H9 (cell line): ENCODE measurements at regions not wholly inside any gene's neighbourhood (a gene's known extent, or its start where the extent isn't known, plus 50 kb on each side); places are given as distances from the start of the nearest gene placed in this dataset.

Experiments
- DNase-seq: peaks from one replicate; pipeline ENCODE4 v3.0.0-alpha.2; 2017
- H2AFZ ChIP-seq: one replicate; pipeline ENCODE4 v1.6.1; 2013; ENCODE audit warnings: mild to moderate bottlenecking, low read length, control low read depth, moderate library complexity
- H2AK5ac ChIP-seq: 2 replicates; pipeline ENCODE4 v1.6.1; 2013; ENCODE audit warnings: low read length, control low read depth, mixed read lengths; ENCODE audit not compliant: insufficient read length
- H2BK120ac ChIP-seq: one replicate; pipeline ENCODE4 v1.6.1; 2013; ENCODE audit warnings: low read depth, mild to moderate bottlenecking, low read length, control low read depth, inconsistent platforms; ENCODE audit not compliant: poor library complexity, severe bottlenecking
- H2BK12ac ChIP-seq: 2 replicates; pipeline ENCODE4 v1.6.1; 2013; ENCODE audit warnings: low read length, control low read depth, mixed read lengths, low read depth; ENCODE audit not compliant: insufficient read length
- H2BK15ac ChIP-seq: 2 replicates; pipeline ENCODE4 v1.6.1; 2013; ENCODE audit warnings: low read depth, low read length, control low read depth
- H2BK20ac ChIP-seq: one replicate; pipeline ENCODE4 v1.6.1; 2013; ENCODE audit warnings: low read depth, mild to moderate bottlenecking, low read length, control low read depth, inconsistent platforms; ENCODE audit not compliant: poor library complexity, severe bottlenecking
- H2BK5ac ChIP-seq: 2 replicates; pipeline ENCODE4 v1.6.1; 2013; ENCODE audit warnings: low read length, control low read depth, mixed read lengths; ENCODE audit not compliant: insufficient read length
- H3K14ac ChIP-seq: 2 replicates; pipeline ENCODE4 v1.6.1; 2013; ENCODE audit warnings: low read length, control low read depth; ENCODE audit not compliant: insufficient read depth
- H3K18ac ChIP-seq: 2 replicates; pipeline ENCODE4 v1.6.1; 2013; ENCODE audit warnings: low read depth, mild to moderate bottlenecking, mixed read lengths, low read length, control low read depth; ENCODE audit not compliant: insufficient read length
- H3K23ac ChIP-seq: 2 replicates; pipeline ENCODE4 v1.6.1; 2013; ENCODE audit warnings: low read length, control low read depth, mixed read lengths, low read depth; ENCODE audit not compliant: insufficient read length
- H3K23me2 ChIP-seq: 2 replicates; pipeline ENCODE4 v1.6.1; 2013; ENCODE audit warnings: low read depth, mild to moderate bottlenecking, mixed read lengths, low read length, control low read depth; ENCODE audit not compliant: insufficient read length, poor library complexity, severe bottlenecking
- H3K27ac ChIP-seq: 2 replicates; pipeline ENCODE4 v1.5.1; 2013; ENCODE audit warnings: low read length, control low read depth, mixed read lengths, low read depth; ENCODE audit not compliant: insufficient read length
- H3K27me3 ChIP-seq: 2 replicates; pipeline ENCODE4 v1.6.1; 2013; ENCODE audit warnings: low read length, control low read depth, inconsistent platforms; ENCODE audit not compliant: insufficient read depth
- H3K4ac ChIP-seq: 2 replicates; pipeline ENCODE4 v1.6.1; 2013; ENCODE audit warnings: low read depth, mild to moderate bottlenecking, control low read depth, inconsistent platforms, low read length, moderate library complexity
- H3K4me1 ChIP-seq: 2 replicates; pipeline ENCODE4 v1.6.1; 2013; ENCODE audit warnings: low read length, control low read depth, inconsistent platforms; ENCODE audit not compliant: insufficient read depth
- H3K4me2 ChIP-seq: 2 replicates; pipeline ENCODE4 v1.6.1; 2013; ENCODE audit warnings: low read length, control low read depth, mixed read lengths; ENCODE audit not compliant: insufficient read length, insufficient read depth
- H3K56ac ChIP-seq: 2 replicates; pipeline ENCODE4 v1.6.1; 2013; ENCODE audit warnings: low read depth, mild to moderate bottlenecking, mixed read lengths, low read length, control low read depth; ENCODE audit not compliant: insufficient read length
- H3K79me1 ChIP-seq: 2 replicates; pipeline ENCODE4 v1.6.1; 2013; ENCODE audit warnings: low read depth, mild to moderate bottlenecking, moderate library complexity, low read length, control low read depth, inconsistent platforms; ENCODE audit not compliant: insufficient read depth, poor library complexity, severe bottlenecking
- H3K79me2 ChIP-seq: 2 replicates; pipeline ENCODE4 v1.6.1; 2013; ENCODE audit warnings: low read length, control low read depth, inconsistent platforms; ENCODE audit not compliant: insufficient read depth
- H3K9ac ChIP-seq: 2 replicates; pipeline ENCODE4 v1.6.1; 2013; ENCODE audit warnings: low read length, control low read depth, mixed read lengths; ENCODE audit not compliant: insufficient read length; ENCODE audit errors: extremely low read depth
- H3K9me3 ChIP-seq: one replicate; pipeline ENCODE4 v1.6.1; 2013; ENCODE audit warnings: low read depth, low read length, inconsistent platforms; ENCODE audit not compliant: control insufficient read depth
- H3T11ph ChIP-seq: one replicate; pipeline ENCODE4 v1.6.1; 2013; ENCODE audit warnings: mild to moderate bottlenecking, low read length, control low read depth, inconsistent platforms
- H4K20me1 ChIP-seq: one replicate; pipeline ENCODE4 v1.6.1; 2013; ENCODE audit not compliant: control insufficient read depth, insufficient read length, insufficient read depth
- H4K5ac ChIP-seq: 2 replicates; pipeline ENCODE4 v1.6.1; 2013; ENCODE audit warnings: low read depth, mild to moderate bottlenecking, mixed read lengths, low read length, control low read depth; ENCODE audit not compliant: insufficient read length
- H4K8ac ChIP-seq: replicated peaks from 2 replicates; pipeline ENCODE4 v1.6.1; 2013; ENCODE audit warnings: low read length, control low read depth, mixed read lengths, low read depth; ENCODE audit not compliant: insufficient read length
- H4K91ac ChIP-seq: 2 replicates; pipeline ENCODE4 v1.6.1; 2013; ENCODE audit warnings: low read depth, mild to moderate bottlenecking, moderate library complexity, mixed read lengths, low read length, control low read depth; ENCODE audit not compliant: insufficient read length
- H3K27ac Mint-ChIP-seq, 3 experiments: 2 replicates in 2 of 3; 3 replicates in 1 of 3; pipeline ENCODE4 v1.8.0; 2020 to 2021; ENCODE audit warnings: mixed read lengths in 3 of 3, mild to moderate bottlenecking in 1 of 3, moderate library complexity in 1 of 3
- H3K27me3 Mint-ChIP-seq: 2 replicates; pipeline ENCODE4 v1.8.0; 2021; ENCODE audit warnings: low read depth, mild to moderate bottlenecking, moderate library complexity, mixed read lengths
- H3K36me3 Mint-ChIP-seq, 3 experiments: 2 replicates in 2 of 3; 3 replicates in 1 of 3; pipeline ENCODE4 v1.8.0; 2020 to 2021; ENCODE audit warnings: low read depth in 3 of 3, mixed read lengths in 3 of 3; ENCODE audit not compliant: insufficient read depth in 1 of 3
- H3K4me1 Mint-ChIP-seq, 2 experiments: 2 replicates each; pipeline ENCODE4 v1.8.0; 2020; ENCODE audit warnings: mixed read lengths in 2 of 2
- H3K4me3 Mint-ChIP-seq, 2 experiments: 2 replicates in 1 of 2; 3 replicates in 1 of 2; pipeline ENCODE4 v1.8.0; 2020 to 2021; ENCODE audit warnings: mild to moderate bottlenecking in 2 of 2, mixed read lengths in 2 of 2, moderate library complexity in 1 of 2
- H3K9me3 Mint-ChIP-seq, 2 experiments: 2 replicates in 1 of 2; 3 replicates in 1 of 2; pipeline ENCODE4 v1.8.0; 2020; ENCODE audit warnings: mild to moderate bottlenecking in 2 of 2, mixed read lengths in 2 of 2, moderate library complexity in 1 of 2
- WGBS: extraction: QIAGEN DNeasy Blood & Tissue Kit; methylation state at CpG from one replicate; pipeline ENCODE4 v1.1.7; 2013; ENCODE audit warnings: missing lambda C conversion rate, low lambda C conversion rate, mixed read lengths; ENCODE audit not compliant: insufficient read length; ENCODE audit errors: extremely low coverage; 5-methylcytosine and 5-hydroxymethylcytosine counted together
- TF ChIP-seq, protein P1 (sequence below): fragments of 200-600 bp; sonication (generic); conservative IDR thresholded peaks from 3 replicates; pipeline ENCODE4 v1.8.0; 2021; ENCODE audit warnings: antibody characterized with exemption, mild to moderate bottlenecking

DNA sequence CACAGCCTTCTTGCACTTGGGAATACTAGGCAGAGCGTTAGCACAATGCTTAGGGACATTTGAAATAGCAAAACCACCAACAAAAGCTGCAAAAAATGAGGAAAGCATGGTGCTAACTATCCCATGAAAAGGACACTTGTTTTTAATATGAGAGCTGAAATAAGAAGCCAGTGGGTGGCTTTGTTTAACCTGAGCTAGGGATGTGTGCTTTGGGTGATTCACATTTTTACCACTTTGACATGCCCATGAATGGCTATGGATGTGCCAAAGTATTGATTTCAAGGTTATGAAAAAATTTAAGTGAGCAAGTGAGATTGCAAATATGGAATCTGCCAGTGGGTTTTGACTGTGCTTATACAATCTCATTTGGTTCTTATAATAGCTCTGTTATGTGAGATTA lies 67.3 kb downstream of the DMRT2 start:
- H3K4me3 Mint-ChIP-seq = no peak overlapping the region
- Histone ChIP-seq H3K79me2 (no peaks in the 10 kb centered on the region), H3K4ac (no peak overlapping the region), H2BK5ac (no peak overlapping the region), H3K23me2 (no peaks in the 10 kb centered on the region), H3K56ac (no peak overlapping the region), H3K18ac (no peak overlapping the region), H3K23ac (no peak overlapping the region), H3K14ac (no peak overlapping the region), H3K4me1 (no peaks in the 10 kb centered on the region), H2AK5ac (no peak overlapping the region), H2BK20ac (no peak overlapping the region), H4K8ac (no peak overlapping the region), H3K27me3 (no peaks in the 10 kb centered on the region), H3K27ac (no peak overlapping the region), H4K5ac (no peak overlapping the region), H3K9ac (no peak overlapping the region), H2BK120ac (no peak overlapping the region), H4K91ac (no peak overlapping the region), H3K4me2 (no peak overlapping the region), H2BK12ac (no peak overlapping the region), H3K79me1 (no peaks in the 10 kb centered on the region), H3K9me3 (peaks cover 10% of the 10 kb centered on the region), H2AFZ (no peak overlapping the region), H2BK15ac (no peak overlapping the region), H4K20me1 (no peaks in the 10 kb centered on the region), H3T11ph (no peak overlapping the region)
- WGBS = no CpG with 5 or more reads among the region's 1 CpG
- DNase-seq = no peak
- TF ChIP-seq, protein P1, sequence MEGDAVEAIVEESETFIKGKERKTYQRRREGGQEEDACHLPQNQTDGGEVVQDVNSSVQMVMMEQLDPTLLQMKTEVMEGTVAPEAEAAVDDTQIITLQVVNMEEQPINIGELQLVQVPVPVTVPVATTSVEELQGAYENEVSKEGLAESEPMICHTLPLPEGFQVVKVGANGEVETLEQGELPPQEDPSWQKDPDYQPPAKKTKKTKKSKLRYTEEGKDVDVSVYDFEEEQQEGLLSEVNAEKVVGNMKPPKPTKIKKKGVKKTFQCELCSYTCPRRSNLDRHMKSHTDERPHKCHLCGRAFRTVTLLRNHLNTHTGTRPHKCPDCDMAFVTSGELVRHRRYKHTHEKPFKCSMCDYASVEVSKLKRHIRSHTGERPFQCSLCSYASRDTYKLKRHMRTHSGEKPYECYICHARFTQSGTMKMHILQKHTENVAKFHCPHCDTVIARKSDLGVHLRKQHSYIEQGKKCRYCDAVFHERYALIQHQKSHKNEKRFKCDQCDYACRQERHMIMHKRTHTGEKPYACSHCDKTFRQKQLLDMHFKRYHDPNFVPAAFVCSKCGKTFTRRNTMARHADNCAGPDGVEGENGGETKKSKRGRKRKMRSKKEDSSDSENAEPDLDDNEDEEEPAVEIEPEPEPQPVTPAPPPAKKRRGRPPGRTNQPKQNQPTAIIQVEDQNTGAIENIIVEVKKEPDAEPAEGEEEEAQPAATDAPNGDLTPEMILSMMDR = no peak
- H3K27ac Mint-ChIP-seq = no peak overlapping the region
- H3K27me3 Mint-ChIP-seq = peaks cover 7% of the 10 kb centered on the region; the same call in 1 of the 2 replicates
- no peaks in the 10 kb centered on the region for H3K36me3 Mint-ChIP-seq
- peaks cover 7 to 12% of the 10 kb centered on the region in 2 experiments for H3K4me1 Mint-ChIP-seq
- peaks cover 0 to 12% of the 10 kb centered on the region in 2 experiments; a peak in 3 of 5 replicates for H3K9me3 Mint-ChIP-seq
